ENCODE measurements at regions not wholly inside any gene's neighbourhood (a gene's known extent, or its start where the extent isn't known, plus 50 kb on each side); places are given as distances from the start of the nearest gene placed in this dataset.

DNA sequence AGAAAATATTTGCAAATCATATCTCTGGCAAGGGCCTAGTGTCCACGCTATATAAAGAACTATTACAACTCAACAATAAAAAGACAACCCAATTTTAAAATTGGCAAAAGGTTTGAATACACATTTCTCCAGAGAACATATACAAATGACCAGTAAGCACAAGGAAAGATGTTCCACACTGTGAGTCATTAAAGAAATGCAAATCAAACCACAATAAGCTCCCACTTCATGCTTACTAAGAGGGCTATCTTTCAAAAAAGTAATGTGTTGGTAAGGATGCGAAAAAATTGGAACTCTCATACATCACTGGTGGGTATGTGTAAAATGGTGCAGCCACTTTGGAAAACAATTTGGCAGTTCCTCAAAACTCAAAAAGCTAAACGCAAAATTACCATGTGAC, 884.0 kb upstream of the INTU start:
- Histone ChIP-seq H3K4me1 (ENCODE audit: control insufficient read depth, insufficient read depth, low read length) (no peaks in the 10 kb centered on the region), H3K9ac (ENCODE audit: control insufficient read depth, insufficient read depth, low read length) (no peak overlapping the region), H3K79me2 (ENCODE audit: control insufficient read depth, insufficient read depth, low read length) (no peaks in the 10 kb centered on the region), H4K20me1 (ENCODE audit: control insufficient read depth, insufficient read depth) (no peaks in the 10 kb centered on the region), H2AFZ (ENCODE audit: control insufficient read depth, low read depth, low read length) (no peak overlapping the region), H3K36me3 (ENCODE audit: control insufficient read depth in 2 of 2, insufficient read depth in 2 of 2, low read length in 1 of 2) (no peaks in the 10 kb centered on the region), H3K9me3 (replicated peaks; ENCODE audit: control insufficient read depth, insufficient read depth, low read length) (no peaks in the 10 kb centered on the region), H3K4me2 (ENCODE audit: control insufficient read depth, insufficient read depth) (no peak overlapping the region), H3K27ac (ENCODE audit: control insufficient read depth, insufficient read depth) (no peak overlapping the region), H3K27me3 (replicated peaks in 1 of 2; ENCODE audit: control insufficient read depth in 2 of 2, insufficient read depth in 2 of 2, low read length in 1 of 2) (no peaks in the 10 kb centered on the region), H3K4me3 (no peak overlapping the region)
- in situ Hi-C loops (cut with MboI): no loop called here
- RAD21 ChIA-PET (ENCODE audit: unreplicated experiment): no interaction called here
- intact Hi-C loops (cut with micrococcal nuclease; ENCODE audit: unreplicated experiment): no loop called here
- CTCF ChIA-PET: no interaction called here
- TF ChIP-seq SP1 (IDR thresholded peaks at IDR 0.05; ENCODE audit: low read depth, low read length) (no peak), NR2C1 (IDR thresholded peaks at IDR 0.05) (no peak), POLR2A (IDR thresholded peaks at IDR 0.05; ENCODE audit: low read depth, low read length) (no peak), NBN (IDR thresholded peaks at IDR 0.05) (no peak), ZNF384 (IDR thresholded peaks at IDR 0.05; ENCODE audit: borderline replicate concordance, low read depth, low read length) (no peak), PAX5 (IDR thresholded peaks at IDR 0.05; ENCODE audit: borderline replicate concordance, low read depth, low read length) (no peak), NR2F1 (conservative IDR thresholded peaks at IDR 0.05) (no peak), ASH2L (IDR thresholded peaks at IDR 0.05; ENCODE audit: borderline replicate concordance, low read depth) (no peak), RCOR1 (conservative IDR thresholded peaks at IDR 0.05; ENCODE audit: low read depth, low read length) (no peak), CREB1 (IDR thresholded peaks at IDR 0.05; ENCODE audit: low read depth) (no peak), RAD51 (IDR thresholded peaks at IDR 0.05) (no peak)
- TF ChIP-seq, protein P1, sequence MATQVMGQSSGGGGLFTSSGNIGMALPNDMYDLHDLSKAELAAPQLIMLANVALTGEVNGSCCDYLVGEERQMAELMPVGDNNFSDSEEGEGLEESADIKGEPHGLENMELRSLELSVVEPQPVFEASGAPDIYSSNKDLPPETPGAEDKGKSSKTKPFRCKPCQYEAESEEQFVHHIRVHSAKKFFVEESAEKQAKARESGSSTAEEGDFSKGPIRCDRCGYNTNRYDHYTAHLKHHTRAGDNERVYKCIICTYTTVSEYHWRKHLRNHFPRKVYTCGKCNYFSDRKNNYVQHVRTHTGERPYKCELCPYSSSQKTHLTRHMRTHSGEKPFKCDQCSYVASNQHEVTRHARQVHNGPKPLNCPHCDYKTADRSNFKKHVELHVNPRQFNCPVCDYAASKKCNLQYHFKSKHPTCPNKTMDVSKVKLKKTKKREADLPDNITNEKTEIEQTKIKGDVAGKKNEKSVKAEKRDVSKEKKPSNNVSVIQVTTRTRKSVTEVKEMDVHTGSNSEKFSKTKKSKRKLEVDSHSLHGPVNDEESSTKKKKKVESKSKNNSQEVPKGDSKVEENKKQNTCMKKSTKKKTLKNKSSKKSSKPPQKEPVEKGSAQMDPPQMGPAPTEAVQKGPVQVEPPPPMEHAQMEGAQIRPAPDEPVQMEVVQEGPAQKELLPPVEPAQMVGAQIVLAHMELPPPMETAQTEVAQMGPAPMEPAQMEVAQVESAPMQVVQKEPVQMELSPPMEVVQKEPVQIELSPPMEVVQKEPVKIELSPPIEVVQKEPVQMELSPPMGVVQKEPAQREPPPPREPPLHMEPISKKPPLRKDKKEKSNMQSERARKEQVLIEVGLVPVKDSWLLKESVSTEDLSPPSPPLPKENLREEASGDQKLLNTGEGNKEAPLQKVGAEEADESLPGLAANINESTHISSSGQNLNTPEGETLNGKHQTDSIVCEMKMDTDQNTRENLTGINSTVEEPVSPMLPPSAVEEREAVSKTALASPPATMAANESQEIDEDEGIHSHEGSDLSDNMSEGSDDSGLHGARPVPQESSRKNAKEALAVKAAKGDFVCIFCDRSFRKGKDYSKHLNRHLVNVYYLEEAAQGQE (IDR thresholded peaks at IDR 0.05; ENCODE audit: low read depth, low read length): no peak
- TF ChIP-seq, protein P2, sequence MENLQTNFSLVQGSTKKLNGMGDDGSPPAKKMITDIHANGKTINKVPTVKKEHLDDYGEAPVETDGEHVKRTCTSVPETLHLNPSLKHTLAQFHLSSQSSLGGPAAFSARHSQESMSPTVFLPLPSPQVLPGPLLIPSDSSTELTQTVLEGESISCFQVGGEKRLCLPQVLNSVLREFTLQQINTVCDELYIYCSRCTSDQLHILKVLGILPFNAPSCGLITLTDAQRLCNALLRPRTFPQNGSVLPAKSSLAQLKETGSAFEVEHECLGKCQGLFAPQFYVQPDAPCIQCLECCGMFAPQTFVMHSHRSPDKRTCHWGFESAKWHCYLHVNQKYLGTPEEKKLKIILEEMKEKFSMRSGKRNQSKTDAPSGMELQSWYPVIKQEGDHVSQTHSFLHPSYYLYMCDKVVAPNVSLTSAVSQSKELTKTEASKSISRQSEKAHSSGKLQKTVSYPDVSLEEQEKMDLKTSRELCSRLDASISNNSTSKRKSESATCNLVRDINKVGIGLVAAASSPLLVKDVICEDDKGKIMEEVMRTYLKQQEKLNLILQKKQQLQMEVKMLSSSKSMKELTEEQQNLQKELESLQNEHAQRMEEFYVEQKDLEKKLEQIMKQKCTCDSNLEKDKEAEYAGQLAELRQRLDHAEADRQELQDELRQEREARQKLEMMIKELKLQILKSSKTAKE (IDR thresholded peaks at IDR 0.05; ENCODE audit: low read depth, poor library complexity, severe bottlenecking): no peak
- ATAC-seq: no peak
- no peak for DNase-seq (ENCODE audit: low read depth, low spot score)
- WGBS (ENCODE audit: insufficient coverage, insufficient replicate concordance, low lambda C conversion rate, missing lambda C conversion rate): 41% methylated on average over 3 of the region's 3 CpGs
- POLR2A ChIA-PET: no interaction called here
- SMC1A ChIA-PET (ENCODE audit: uncharacterized antibody, unreplicated experiment): interaction anchor here (0.7 kb wide), 1 partner anchor 1423 kb away, joined by 3 read pairs; no protein-coding TSS in a partner anchor
- no TSS peak for BruUV-seq (replicated peaks)
- no peak for FAIRE-seq
